ENCODE measurements at regions not wholly inside any gene's neighbourhood (a gene's known extent, or its start where the extent isn't known, plus 50 kb on each side); places are given as distances from the start of the nearest gene placed in this dataset.

DNA sequence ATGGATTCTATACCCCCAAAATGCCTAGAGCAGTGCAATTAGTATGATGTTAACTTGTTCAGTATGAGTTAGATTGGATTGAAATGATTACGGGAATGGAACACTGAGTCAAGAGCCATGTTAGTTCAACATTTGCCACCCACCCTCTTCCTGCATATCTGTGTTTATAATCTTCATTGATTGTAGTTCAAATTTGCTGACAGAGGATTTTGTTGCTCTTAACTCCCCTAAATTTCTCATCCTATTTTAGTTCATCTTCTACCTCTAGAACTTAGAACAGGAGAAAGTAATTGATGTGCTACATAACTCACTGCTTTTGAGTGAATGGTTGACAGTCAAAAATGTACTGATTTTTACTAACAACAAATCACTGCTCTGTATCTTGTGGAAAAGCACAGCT lies 673.5 kb upstream of the NRXN1 start:
- TF ChIP-seq, protein P1, sequence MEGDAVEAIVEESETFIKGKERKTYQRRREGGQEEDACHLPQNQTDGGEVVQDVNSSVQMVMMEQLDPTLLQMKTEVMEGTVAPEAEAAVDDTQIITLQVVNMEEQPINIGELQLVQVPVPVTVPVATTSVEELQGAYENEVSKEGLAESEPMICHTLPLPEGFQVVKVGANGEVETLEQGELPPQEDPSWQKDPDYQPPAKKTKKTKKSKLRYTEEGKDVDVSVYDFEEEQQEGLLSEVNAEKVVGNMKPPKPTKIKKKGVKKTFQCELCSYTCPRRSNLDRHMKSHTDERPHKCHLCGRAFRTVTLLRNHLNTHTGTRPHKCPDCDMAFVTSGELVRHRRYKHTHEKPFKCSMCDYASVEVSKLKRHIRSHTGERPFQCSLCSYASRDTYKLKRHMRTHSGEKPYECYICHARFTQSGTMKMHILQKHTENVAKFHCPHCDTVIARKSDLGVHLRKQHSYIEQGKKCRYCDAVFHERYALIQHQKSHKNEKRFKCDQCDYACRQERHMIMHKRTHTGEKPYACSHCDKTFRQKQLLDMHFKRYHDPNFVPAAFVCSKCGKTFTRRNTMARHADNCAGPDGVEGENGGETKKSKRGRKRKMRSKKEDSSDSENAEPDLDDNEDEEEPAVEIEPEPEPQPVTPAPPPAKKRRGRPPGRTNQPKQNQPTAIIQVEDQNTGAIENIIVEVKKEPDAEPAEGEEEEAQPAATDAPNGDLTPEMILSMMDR (IDR thresholded peaks at IDR 0.05): no peak
- intact Hi-C loops (cut with DNase I): no loop called here
- 94 to 100% (median 100%) methylated on average over 1 of the region's 1 CpG for WGBS, 3 donors
- no peak for ATAC-seq
- Histone ChIP-seq H3K36me3 (ENCODE audit: insufficient read depth in 1 of 2, low read depth in 1 of 2) (no peaks in the 10 kb centered on the region), H3K4me1 (no peaks in the 10 kb centered on the region), H3K9me3 (no peaks in the 10 kb centered on the region), H3K4me3 (no peak overlapping the region), H3K27ac (no peak overlapping the region), H3K27me3 (ENCODE audit: insufficient read depth in 3 of 3, low read length in 2 of 3) (no peaks in the 10 kb centered on the region)
- DNase-seq: no peak

DNA sequence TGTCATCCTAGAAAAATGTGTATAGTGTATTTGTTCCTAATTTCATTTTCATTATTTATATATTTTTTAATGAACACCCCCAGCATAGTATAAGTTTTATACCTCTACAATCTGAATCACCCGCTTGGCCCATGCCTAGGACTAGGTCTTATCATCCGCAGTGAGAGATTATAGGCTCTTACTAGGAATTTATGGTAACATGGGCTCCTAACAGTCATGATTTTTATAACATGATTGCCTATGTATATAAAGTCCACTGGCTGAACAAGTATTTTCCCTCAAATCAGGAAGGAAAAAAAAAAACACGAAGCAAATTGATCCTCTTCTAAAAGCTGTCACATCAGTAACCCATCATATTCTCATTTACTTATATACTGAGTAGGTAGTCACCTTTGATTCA lies 666.1 kb upstream of the NRXN1 start:
- H3K27ac ChIP-seq: no peak overlapping the region
- WGBS, 3 donors: 78 to 86% (median 80%) methylated on average over 3 of the region's 3 CpGs
- intact Hi-C loops (cut with DNase I): no loop called here
- no peaks in the 10 kb centered on the region for H3K27me3 ChIP-seq (ENCODE audit: insufficient read depth in 3 of 3, low read length in 2 of 3)
- TF ChIP-seq, protein P1 (IDR thresholded peaks at IDR 0.05): no peak
- ATAC-seq (no peak), DNase-seq (no peak)
- H3K4me1 ChIP-seq: no peaks in the 10 kb centered on the region
- no peak overlapping the region for H3K4me3 ChIP-seq
- no peaks in the 10 kb centered on the region for H3K36me3 ChIP-seq (ENCODE audit: insufficient read depth in 1 of 2, low read depth in 1 of 2)
- H3K9me3 ChIP-seq: no peaks in the 10 kb centered on the region

DNA sequence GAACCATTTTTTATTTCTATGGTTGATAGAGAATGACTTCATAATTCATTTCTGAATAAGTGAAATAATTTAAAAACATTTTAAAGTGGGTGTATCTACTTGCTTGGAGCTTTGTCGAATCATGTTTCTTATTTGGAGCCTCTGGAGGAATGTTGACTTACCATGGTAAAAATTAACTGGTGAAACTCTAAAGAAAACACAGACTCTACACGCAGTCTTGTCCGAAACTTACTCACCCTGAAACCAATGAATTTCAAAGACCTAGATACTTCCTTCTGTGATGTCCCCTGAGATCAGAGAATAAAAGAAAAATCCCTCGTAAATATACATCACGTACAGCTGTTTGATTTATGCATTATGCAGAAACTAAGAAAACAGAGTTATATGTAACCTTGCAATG lies 665.2 kb upstream of the NRXN1 start:
- H3K27ac ChIP-seq: no peak overlapping the region
- DNase-seq: no peak
- H3K4me3 ChIP-seq: no peak overlapping the region
- no peak for ATAC-seq
- intact Hi-C loops (cut with DNase I): no loop called here
- WGBS, 3 donors: 65 to 72% (median 69%) methylated on average over 5 of the region's 5 CpGs
- TF ChIP-seq, protein P1 (IDR thresholded peaks at IDR 0.05): no peak
- H3K4me1 ChIP-seq: no peaks in the 10 kb centered on the region
- no peaks in the 10 kb centered on the region for H3K9me3 ChIP-seq
- H3K36me3 ChIP-seq (ENCODE audit: insufficient read depth in 1 of 2, low read depth in 1 of 2): no peaks in the 10 kb centered on the region
- H3K27me3 ChIP-seq (ENCODE audit: insufficient read depth in 3 of 3, low read length in 2 of 3): no peaks in the 10 kb centered on the region

DNA sequence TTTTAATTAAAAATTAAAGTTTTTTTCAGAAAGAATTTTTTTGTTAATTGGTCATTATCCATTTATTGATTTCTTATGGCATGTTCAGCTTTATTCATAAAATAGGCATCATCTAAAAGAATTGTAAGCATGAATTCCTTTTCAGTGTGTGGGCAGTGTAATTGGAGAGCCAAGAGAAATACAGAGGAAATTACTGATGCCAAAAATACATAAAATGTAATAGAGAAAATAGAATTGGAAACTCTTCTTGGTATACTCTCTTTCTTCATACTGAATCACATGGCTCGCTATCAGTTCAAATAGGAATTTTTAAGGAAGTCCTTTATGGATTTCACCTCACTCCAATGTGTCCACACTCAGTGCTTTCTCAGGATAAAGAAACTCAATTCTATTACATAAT lies 663.6 kb upstream of the NRXN1 start:
- H3K9me3 ChIP-seq: no peaks in the 10 kb centered on the region
- ATAC-seq (no peak), DNase-seq (no peak)
- WGBS, 3 donors: 67 to 78% (median 71%) methylated on average over 1 of the region's 1 CpG
- intact Hi-C loops (cut with DNase I): no loop called here
- H3K4me1 ChIP-seq: no peaks in the 10 kb centered on the region
- H3K27me3 ChIP-seq (ENCODE audit: insufficient read depth in 3 of 3, low read length in 2 of 3): no peaks in the 10 kb centered on the region
- TF ChIP-seq, protein P1 (IDR thresholded peaks at IDR 0.05): no peak
- no peak overlapping the region for H3K4me3 ChIP-seq
- no peaks in the 10 kb centered on the region for H3K36me3 ChIP-seq (ENCODE audit: insufficient read depth in 1 of 2, low read depth in 1 of 2)
- no peak overlapping the region for H3K27ac ChIP-seq

DNA sequence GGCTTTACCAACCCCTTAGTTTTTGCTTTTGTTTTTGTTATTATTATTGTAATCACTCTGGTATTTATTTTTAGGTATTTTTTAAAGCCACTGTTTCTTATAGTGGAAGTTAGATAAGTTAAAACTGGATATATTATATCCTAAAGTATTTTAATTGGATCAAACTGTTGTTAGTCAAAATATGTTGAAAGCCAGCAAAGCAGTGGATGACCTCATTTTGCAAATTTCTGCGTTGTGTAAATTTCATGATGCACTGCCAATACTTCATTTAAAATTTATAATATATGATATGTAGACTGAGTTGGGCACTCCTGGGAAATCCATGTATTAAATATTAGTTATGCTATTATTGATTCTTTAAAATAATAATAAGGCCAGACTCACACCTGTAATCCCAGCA lies 661.7 kb upstream of the NRXN1 start:
- Histone ChIP-seq H3K4me1 (no peaks in the 10 kb centered on the region), H3K36me3 (ENCODE audit: insufficient read depth in 1 of 2, low read depth in 1 of 2) (no peaks in the 10 kb centered on the region), H3K27me3 (ENCODE audit: insufficient read depth in 3 of 3, low read length in 2 of 3) (no peaks in the 10 kb centered on the region), H3K9me3 (no peaks in the 10 kb centered on the region), H3K27ac (no peak overlapping the region), H3K4me3 (no peak overlapping the region)
- DNase-seq: no peak
- no peak for ATAC-seq
- TF ChIP-seq, protein P1 (IDR thresholded peaks at IDR 0.05): no peak
- intact Hi-C loops (cut with DNase I): no loop called here
- 62 to 73% (median 69%) methylated on average over 1 of the region's 1 CpG for WGBS, 3 donors

Data from psoas muscle (tissue), 7 donors.